ENCODE measurements at regions not wholly inside any gene's neighbourhood (a gene's known extent, or its start where the extent isn't known, plus 50 kb on each side); places are given as distances from the start of the nearest gene placed in this dataset.

DNA sequence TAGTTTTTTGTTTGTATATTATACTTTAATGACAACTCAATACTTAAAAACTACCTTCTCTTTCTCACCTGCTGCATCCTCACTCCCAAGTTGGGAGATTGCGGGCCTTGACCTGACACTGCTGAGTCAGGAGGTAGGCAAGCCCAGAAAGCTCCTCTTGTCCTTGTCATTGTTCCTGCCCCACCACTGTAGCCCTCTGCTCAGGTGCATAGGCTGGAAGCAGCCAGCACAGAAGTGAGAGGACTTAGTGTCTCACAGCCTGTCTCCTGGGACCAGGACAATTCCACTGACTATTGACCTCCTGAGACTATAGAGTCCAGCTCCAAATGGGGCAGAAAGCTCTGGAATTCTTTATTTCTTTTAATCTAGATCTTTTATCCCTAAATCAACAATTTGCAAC is 123.5 kb upstream of the NDP start:
- no peaks in the 10 kb centered on the region for H3K9me3 ChIP-seq
- TF ChIP-seq POLR2A (IDR thresholded peaks at IDR 0.05) (no peak), POLR2AphosphoS5 (IDR thresholded peaks at IDR 0.05) (no peak)
- TF ChIP-seq, protein P1, sequence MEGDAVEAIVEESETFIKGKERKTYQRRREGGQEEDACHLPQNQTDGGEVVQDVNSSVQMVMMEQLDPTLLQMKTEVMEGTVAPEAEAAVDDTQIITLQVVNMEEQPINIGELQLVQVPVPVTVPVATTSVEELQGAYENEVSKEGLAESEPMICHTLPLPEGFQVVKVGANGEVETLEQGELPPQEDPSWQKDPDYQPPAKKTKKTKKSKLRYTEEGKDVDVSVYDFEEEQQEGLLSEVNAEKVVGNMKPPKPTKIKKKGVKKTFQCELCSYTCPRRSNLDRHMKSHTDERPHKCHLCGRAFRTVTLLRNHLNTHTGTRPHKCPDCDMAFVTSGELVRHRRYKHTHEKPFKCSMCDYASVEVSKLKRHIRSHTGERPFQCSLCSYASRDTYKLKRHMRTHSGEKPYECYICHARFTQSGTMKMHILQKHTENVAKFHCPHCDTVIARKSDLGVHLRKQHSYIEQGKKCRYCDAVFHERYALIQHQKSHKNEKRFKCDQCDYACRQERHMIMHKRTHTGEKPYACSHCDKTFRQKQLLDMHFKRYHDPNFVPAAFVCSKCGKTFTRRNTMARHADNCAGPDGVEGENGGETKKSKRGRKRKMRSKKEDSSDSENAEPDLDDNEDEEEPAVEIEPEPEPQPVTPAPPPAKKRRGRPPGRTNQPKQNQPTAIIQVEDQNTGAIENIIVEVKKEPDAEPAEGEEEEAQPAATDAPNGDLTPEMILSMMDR (IDR thresholded peaks at IDR 0.05) = no peak
- H3K27me3 ChIP-seq = peaks cover 0 to 36% of the 10 kb centered on the region in 2 donors
- no peak overlapping the region for H3K4me3 ChIP-seq
- DNase-seq (ENCODE audit: low spot score in 2 of 2) = no peak
- no peak overlapping the region for H3K27ac ChIP-seq
- H3K36me3 ChIP-seq = no peaks in the 10 kb centered on the region
- intact Hi-C loops (cut with DNase I; ENCODE audit: low total_unique reads) = no loop called here
- H3K4me1 ChIP-seq = no peaks in the 10 kb centered on the region

GRCh38 chrX:44094821-44095530 is 121.8 kb upstream of the NDP start:
- intact Hi-C loops (cut with DNase I; ENCODE audit: low total_unique reads) = no loop called here
- no peak overlapping the region for H3K27ac ChIP-seq
- no peaks in the 10 kb centered on the region for H3K4me1 ChIP-seq
- H3K27me3 ChIP-seq = peaks cover 0 to 34% of the 10 kb centered on the region in 2 donors
- no peaks in the 10 kb centered on the region for H3K36me3 ChIP-seq
- TF ChIP-seq POLR2A (IDR thresholded peaks at IDR 0.05) = no peak
- TF ChIP-seq, protein P1 (IDR thresholded peaks at IDR 0.05) = no peak
- no peak for TF ChIP-seq POLR2AphosphoS5 (IDR thresholded peaks at IDR 0.05)
- DNase-seq (ENCODE audit: low spot score in 2 of 2) = no peak
- no peaks in the 10 kb centered on the region for H3K9me3 ChIP-seq
- H3K4me3 ChIP-seq = no peak overlapping the region

DNA sequence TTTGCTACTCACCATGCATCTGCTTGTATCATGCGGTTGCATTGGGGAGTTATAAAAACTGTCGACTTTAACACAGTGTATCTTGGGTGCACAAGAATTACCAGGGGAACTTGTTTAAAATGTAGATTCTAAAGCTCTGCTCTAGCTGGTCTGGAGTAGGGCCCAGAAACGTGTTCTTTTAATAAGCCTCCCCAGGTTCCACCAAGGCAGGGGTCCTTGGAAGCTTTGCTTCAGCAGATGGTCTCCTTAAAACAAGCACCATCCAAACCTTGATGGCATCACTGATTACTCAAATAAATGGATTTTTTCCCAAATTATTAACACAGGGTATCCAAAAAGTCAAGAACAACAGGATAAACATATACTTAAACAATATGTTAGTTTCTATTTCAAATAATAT is 120.2 kb upstream of the NDP start:
- Histone ChIP-seq H3K4me3 (no peak overlapping the region), H3K36me3 (no peaks in the 10 kb centered on the region), H3K9me3 (no peaks in the 10 kb centered on the region), H3K27me3 (peaks cover 0 to 33% of the 10 kb centered on the region in 2 donors), H3K4me1 (no peaks in the 10 kb centered on the region), H3K27ac (no peak overlapping the region)
- TF ChIP-seq POLR2A (IDR thresholded peaks at IDR 0.05) (no peak), POLR2AphosphoS5 (IDR thresholded peaks at IDR 0.05) (no peak)
- intact Hi-C loops (cut with DNase I; ENCODE audit: low total_unique reads) = no loop called here
- no peak for DNase-seq (ENCODE audit: low spot score in 2 of 2)

DNA sequence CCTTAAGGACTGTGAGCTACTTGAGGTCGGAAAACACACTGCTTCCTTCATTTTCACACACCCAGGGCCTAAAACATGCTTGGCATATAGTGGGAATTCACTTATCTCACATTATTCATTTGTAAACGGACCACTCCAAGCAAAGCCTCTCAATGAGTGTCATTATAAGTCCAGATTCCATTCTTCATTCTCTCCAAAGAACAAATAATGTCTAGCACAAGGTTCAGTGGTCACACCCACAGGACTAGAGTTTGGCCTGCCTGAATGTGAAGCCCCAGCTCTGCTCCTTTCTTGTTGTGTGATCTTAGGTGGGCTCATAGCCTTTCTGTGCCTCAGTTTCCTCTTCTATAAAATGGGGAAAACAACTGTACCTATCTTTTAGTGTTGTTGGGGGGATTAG is 119.6 kb upstream of the NDP start:
- DNase-seq (ENCODE audit: low spot score in 2 of 2) = no peak
- no peaks in the 10 kb centered on the region for H3K36me3 ChIP-seq
- H3K4me1 ChIP-seq = no peaks in the 10 kb centered on the region
- H3K9me3 ChIP-seq = no peaks in the 10 kb centered on the region
- H3K4me3 ChIP-seq = no peak overlapping the region
- peaks cover 0 to 33% of the 10 kb centered on the region in 2 donors for H3K27me3 ChIP-seq
- TF ChIP-seq POLR2A (IDR thresholded peaks at IDR 0.05) = no peak
- TF ChIP-seq POLR2AphosphoS5 (IDR thresholded peaks at IDR 0.05) = no peak
- TF ChIP-seq, protein P1 (IDR thresholded peaks at IDR 0.05) = no peak
- intact Hi-C loops (cut with DNase I; ENCODE audit: low total_unique reads) = no loop called here
- no peak overlapping the region for H3K27ac ChIP-seq

GRCh38 chrX:44088510-44089144 is 115.4 kb upstream of the NDP start:
- TF ChIP-seq, protein P1 (IDR thresholded peaks at IDR 0.05) = no peak
- no peak for TF ChIP-seq POLR2AphosphoS5 (IDR thresholded peaks at IDR 0.05)
- TF ChIP-seq POLR2A (IDR thresholded peaks at IDR 0.05) = no peak
- intact Hi-C loops (cut with DNase I; ENCODE audit: low total_unique reads) = no loop called here
- Histone ChIP-seq H3K4me3 (no peak overlapping the region), H3K27me3 (peaks cover 0 to 30% of the 10 kb centered on the region in 2 donors), H3K9me3 (no peaks in the 10 kb centered on the region), H3K4me1 (no peaks in the 10 kb centered on the region), H3K27ac (no peak overlapping the region), H3K36me3 (no peaks in the 10 kb centered on the region)
- DNase-seq (ENCODE audit: low spot score in 2 of 2) = no peak
